Common myeloid progenitor, CD34-positive (primary cell): ENCODE measurements at regions not wholly inside any gene's neighbourhood (a gene's known extent, or its start where the extent isn't known, plus 50 kb on each side); places are given as distances from the start of the nearest gene placed in this dataset.
"Not testable (repeated sequence)": the region's sequence is repeated elsewhere in the genome, so short reads cannot be mapped to it uniquely, and the experiment has no call there.

Source experiments
- CTCF ChIA-PET: fragments of 350-600 bp; sonication (Branson Sonifier 250); formaldehyde crosslinking; loops from one replicate; lab custom pipeline; 2021; ENCODE audit warnings: antibody characterized with exemption; lab: Charles Lee
- POLR2A ChIA-PET: fragments of 350-600 bp; sonication (Branson Sonifier 250); formaldehyde crosslinking; loops from one replicate; lab custom pipeline; 2021; ENCODE audit warnings: antibody characterized with exemption; lab: Charles Lee
- DNase-seq, 3 donors: peaks; one replicate each; pipeline versions ENCODE4 v3.0.0 to v3.0.0-alpha.2; 2013
- H3K27ac ChIP-seq, 2 experiments: 1 replicate in 1 of 2; 2 replicates in 1 of 2; pipeline ENCODE4 v1.7.0; 2013; ENCODE audit warnings: inconsistent platforms in 2 of 2, low read length in 2 of 2, mild to moderate bottlenecking in 2 of 2, low read depth in 1 of 2, moderate library complexity in 1 of 2; ENCODE audit not compliant: severe bottlenecking in 2 of 2, insufficient read depth in 1 of 2, poor library complexity in 1 of 2
- H3K27me3 ChIP-seq, 5 experiments: replicated peaks in 2 of 5; 1 replicate in 3 of 5; 2 replicates in 2 of 5; pipeline versions ENCODE4 v1.6.1 to v1.7.0; 2013; ENCODE audit warnings: low read length in 4 of 5, mild to moderate bottlenecking in 2 of 5, moderate library complexity in 2 of 5, inconsistent platforms in 1 of 5; ENCODE audit not compliant: insufficient read depth in 5 of 5, control insufficient read depth in 4 of 5
- H3K36me3 ChIP-seq, 4 experiments: 1 replicate in 2 of 4; 2 replicates in 2 of 4; pipeline versions ENCODE4 v1.6.1 to v1.7.0; 2013; ENCODE audit warnings: low read length in 3 of 4, control low read depth in 1 of 4, mild to moderate bottlenecking in 1 of 4; ENCODE audit not compliant: control insufficient read depth in 4 of 4, insufficient read depth in 4 of 4
- H3K4me1 ChIP-seq, 4 experiments: 1 replicate in 3 of 4; 2 replicates in 1 of 4; pipeline versions ENCODE4 v1.6.1 to v1.7.1; 2013; ENCODE audit warnings: low read length in 3 of 4, mild to moderate bottlenecking in 3 of 4, control low read depth in 1 of 4, inconsistent platforms in 1 of 4, moderate library complexity in 1 of 4; ENCODE audit not compliant: control insufficient read depth in 4 of 4, insufficient read depth in 4 of 4; ENCODE audit errors: control extremely low read depth in 1 of 4
- H3K4me3 ChIP-seq, 7 experiments: 1 replicate in 4 of 7; 2 replicates in 3 of 7; pipeline versions ENCODE4 v1.5.1 to v1.7.0; 2013; ENCODE audit warnings: mild to moderate bottlenecking in 7 of 7, low read length in 6 of 7, moderate library complexity in 6 of 7, inconsistent platforms in 2 of 7, low read depth in 2 of 7, control low read depth in 1 of 7; ENCODE audit not compliant: insufficient read depth in 4 of 7, control insufficient read depth in 1 of 7; ENCODE audit errors: extremely low read depth in 1 of 7
- H3K9me3 ChIP-seq, 5 experiments: 1 replicate in 4 of 5; 2 replicates in 1 of 5; pipeline versions ENCODE4 v1.6.1 to v1.7.1; 2013; ENCODE audit warnings: low read length in 4 of 5, mild to moderate bottlenecking in 2 of 5, inconsistent platforms in 1 of 5, low read depth in 1 of 5, moderate library complexity in 1 of 5; ENCODE audit not compliant: control insufficient read depth in 4 of 5, insufficient read depth in 2 of 5; ENCODE audit errors: control extremely low read depth in 1 of 5
- WGBS: methylation state at CpG from one replicate; pipeline ENCODE4 v1.1.5; 2013; ENCODE audit not compliant: insufficient coverage; 5-methylcytosine and 5-hydroxymethylcytosine counted together

DNA sequence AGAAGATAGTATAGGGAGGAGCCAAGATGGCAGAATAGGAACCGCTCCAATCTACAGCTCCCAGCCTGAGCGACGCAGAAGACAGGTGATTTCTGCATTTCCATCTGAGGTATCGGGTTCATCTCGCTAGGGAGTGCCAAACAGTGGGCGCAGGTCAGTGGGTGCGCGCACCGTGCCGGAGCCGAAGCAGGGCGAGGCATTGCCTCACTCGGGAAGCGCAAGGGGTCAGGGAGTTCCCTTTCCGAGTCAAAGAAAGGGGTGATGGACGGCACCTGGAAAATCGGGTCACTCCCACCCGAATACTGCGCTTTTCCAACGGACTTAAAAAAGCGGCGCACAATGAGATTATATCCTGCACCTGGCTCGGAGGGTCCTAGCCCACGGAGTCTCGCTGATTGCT is 201.2 kb downstream of the CETN3 start:
- H3K4me3 ChIP-seq, H3K9me3 ChIP-seq, POLR2A ChIA-PET, DNase-seq, H3K27me3 ChIP-seq, CTCF ChIA-PET, H3K36me3 ChIP-seq, H3K27ac ChIP-seq, H3K4me1 ChIP-seq: not testable (repeated sequence)
- 98% methylated on average over 23 of the region's 25 CpGs for WGBS

DNA sequence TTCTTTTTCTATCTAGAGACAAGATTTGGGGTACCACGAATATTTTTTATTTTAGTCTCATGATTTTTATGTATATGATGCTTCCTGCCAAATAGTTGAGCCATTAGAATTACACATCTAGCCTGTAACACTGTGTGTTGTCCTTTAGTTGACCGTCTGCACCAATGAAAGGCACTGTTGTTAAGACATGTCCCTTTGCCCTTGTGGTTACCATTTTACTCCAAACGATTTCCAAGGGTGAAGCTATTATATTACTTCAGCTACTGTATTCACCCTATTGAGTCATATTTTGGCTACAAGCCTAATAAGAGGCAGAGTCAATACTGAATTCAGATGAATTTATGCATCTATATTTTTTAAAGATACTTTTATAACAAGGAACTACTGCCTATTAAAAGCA is 207.6 kb downstream of the CETN3 start:
- H3K27ac ChIP-seq = no peak overlapping the region
- no peak overlapping the region for H3K4me3 ChIP-seq
- ChIA-PET CTCF (no interaction called here), POLR2A (no interaction called here)
- H3K4me1 ChIP-seq = no peaks in the 10 kb centered on the region
- WGBS = 100% methylated on average over 1 of the region's 3 CpGs
- peaks cover 0 to 4% (median 0%) of the 10 kb centered on the region in 5 experiments for H3K9me3 ChIP-seq
- no peaks in the 10 kb centered on the region for H3K36me3 ChIP-seq
- DNase-seq = no peak
- H3K27me3 ChIP-seq = no peaks in the 10 kb centered on the region

DNA sequence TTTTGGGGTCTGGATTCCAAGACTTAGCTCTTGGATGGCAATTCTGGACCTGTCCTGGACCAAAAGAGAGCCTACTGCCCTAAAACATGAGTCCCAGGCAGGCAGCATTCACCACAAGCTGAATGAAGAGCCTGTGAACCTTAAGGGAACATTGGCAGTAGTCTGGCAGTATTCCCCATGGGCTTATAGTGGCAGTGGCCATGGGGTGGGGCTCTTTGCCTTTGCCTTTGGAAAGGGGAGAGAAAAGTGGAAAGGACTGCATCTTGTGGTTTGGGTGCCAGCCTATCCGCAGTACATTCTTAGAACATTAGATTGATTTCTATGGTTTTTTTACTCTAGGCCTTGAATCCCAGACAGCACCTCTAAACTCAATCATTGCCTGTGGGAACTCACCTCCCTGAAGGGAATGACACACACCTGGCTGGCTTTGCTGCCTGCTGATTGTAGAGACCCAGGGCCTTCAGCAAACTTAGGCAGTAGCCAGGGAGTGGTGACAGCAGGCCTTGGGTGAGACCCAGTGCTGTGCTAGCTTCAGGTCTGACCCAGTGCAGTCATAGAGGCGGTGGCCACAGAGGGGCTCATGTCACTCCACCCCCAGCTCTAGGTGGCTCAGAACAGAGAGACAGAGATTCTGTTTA is 216.3 kb downstream of the CETN3 start:
- H3K4me1 ChIP-seq = no peaks in the 10 kb centered on the region
- DNase-seq = no peak
- H3K27me3 ChIP-seq = no peaks in the 10 kb centered on the region
- ChIA-PET POLR2A (no interaction called here), CTCF (no interaction called here)
- WGBS = no CpG with 5 or more reads among the region's 2 CpGs
- no peak overlapping the region for H3K4me3 ChIP-seq
- no peaks in the 10 kb centered on the region for H3K9me3 ChIP-seq
- no peak overlapping the region for H3K27ac ChIP-seq
- H3K36me3 ChIP-seq = no peaks in the 10 kb centered on the region

DNA sequence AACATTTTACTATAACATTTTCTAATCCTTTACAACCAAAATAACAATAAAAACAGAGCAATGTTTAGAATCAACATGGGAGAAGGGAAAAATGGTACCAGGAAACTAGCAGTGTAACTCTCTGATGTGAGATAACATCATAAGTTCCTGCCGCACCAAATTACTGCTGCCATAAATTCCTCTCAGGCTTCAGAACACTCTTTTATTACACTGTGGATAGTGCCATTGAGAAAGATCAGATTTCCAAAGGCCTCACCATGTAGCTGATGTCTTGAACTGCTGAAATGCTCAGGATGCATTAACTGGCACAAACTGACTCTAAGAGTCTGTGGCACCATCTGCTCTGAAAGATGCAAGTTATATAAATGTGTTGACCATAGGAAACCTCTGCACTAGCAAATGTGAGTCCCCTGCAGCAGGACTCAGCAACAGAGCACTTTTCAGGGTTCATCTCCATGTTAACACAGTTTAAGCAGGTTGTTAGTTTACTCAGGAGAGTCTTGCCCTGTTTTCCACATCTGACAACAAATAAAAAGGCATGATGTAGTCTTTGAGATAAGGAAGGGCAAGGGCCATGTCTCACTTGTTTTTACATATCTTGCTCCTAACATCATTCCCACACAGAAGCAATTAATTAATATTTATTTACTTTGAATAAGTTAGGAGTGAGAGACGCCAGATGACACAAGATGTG is 218.1 kb downstream of the CETN3 start:
- Histone ChIP-seq H3K4me3 (no peak overlapping the region), H3K36me3 (no peaks in the 10 kb centered on the region), H3K27ac (no peak overlapping the region), H3K9me3 (no peaks in the 10 kb centered on the region), H3K27me3 (peaks cover 0 to 1% (median 0%) of the 10 kb centered on the region in 5 experiments), H3K4me1 (no peaks in the 10 kb centered on the region)
- POLR2A ChIA-PET = no interaction called here
- CTCF ChIA-PET = no interaction called here
- 45% methylated on average over 1 of the region's 2 CpGs for WGBS
- DNase-seq = no peak

DNA sequence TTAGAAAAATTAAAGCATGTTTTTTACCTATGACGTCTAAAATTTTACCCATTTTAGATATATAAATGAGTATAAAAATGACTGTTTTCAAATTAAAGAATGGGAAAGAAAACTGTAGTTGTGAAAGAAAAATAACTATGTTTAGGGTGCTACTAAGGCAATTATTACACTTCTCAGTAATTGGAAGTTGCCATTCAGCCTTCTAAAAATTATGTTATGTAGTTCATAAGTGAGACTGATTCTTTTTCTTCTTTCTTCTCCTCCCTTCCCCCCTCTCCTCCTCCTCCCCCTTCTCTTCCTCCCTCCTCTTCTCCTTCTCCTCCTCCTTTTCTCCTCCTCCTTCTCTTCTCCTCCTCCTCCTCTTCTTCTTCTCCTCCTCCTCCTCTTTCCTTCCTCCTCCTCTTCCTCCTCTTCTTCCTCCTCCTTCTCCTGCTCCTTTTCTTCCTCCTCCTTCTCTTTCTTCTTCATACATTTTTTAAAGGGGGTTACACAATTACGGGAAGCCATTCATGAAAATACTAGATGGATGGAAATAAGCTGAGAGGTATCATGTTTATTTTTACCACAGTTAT is 223.6 kb downstream of the CETN3 start:
- WGBS = no CpG with 5 or more reads among the region's 2 CpGs
- DNase-seq = no peak
- peaks cover 0 to 1% (median 0%) of the 10 kb centered on the region in 5 experiments for H3K27me3 ChIP-seq
- CTCF ChIA-PET = no interaction called here
- H3K27ac ChIP-seq = no peak overlapping the region
- no peak overlapping the region for H3K4me3 ChIP-seq
- H3K36me3 ChIP-seq = no peaks in the 10 kb centered on the region
- H3K9me3 ChIP-seq = no peaks in the 10 kb centered on the region
- H3K4me1 ChIP-seq = no peaks in the 10 kb centered on the region
- POLR2A ChIA-PET = no interaction called here

DNA sequence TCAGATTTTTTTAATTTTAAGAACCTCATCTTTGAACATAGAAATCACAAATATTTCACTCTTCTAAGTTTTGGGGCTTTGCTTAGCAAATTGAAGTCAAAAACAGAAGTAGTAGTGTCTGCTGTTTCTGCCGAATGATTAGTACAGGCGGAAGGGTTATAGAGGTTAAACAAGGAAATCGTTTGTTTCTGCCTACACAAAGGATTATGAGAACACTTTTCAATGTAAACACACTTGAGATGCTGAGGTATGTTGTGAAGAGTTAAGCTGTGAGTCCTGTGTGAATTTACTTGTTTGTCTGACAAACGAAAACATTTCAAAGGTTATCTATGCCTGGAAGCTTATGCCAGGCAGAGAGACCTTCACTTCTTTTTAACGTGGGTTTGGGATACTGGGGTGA is 224.8 kb downstream of the CETN3 start:
- Histone ChIP-seq H3K27me3 (peaks cover 0 to 1% (median 0%) of the 10 kb centered on the region in 5 experiments), H3K9me3 (no peaks in the 10 kb centered on the region), H3K36me3 (no peaks in the 10 kb centered on the region), H3K27ac (no peak overlapping the region), H3K4me3 (no peak overlapping the region), H3K4me1 (no peaks in the 10 kb centered on the region)
- POLR2A ChIA-PET = no interaction called here
- WGBS = 87% methylated on average over 5 of the region's 5 CpGs
- no peak for DNase-seq
- CTCF ChIA-PET = no interaction called here

DNA sequence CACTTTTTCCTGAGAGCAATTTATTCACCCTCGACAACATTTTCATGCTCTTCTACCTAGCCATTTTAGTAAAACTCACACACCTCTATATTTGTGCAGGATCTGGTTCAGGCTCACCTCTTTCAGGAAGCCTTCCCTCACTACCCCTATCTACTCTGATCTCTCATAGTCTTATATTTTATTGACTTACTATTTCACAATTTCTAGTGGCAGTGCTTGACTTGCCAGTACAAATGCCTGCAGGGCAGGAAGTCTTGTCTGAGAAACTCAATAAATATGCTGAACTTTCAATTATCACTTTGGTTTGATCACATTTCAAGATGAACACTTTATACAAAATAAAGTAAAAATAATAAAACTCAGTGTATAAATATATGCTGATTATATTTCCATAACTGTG is 226.8 kb downstream of the CETN3 start:
- WGBS = 100% methylated on average over 1 of the region's 1 CpG
- DNase-seq = no peak
- H3K27ac ChIP-seq = no peak overlapping the region
- H3K4me1 ChIP-seq = no peaks in the 10 kb centered on the region
- H3K4me3 ChIP-seq = no peak overlapping the region
- H3K27me3 ChIP-seq = peaks cover 0 to 1% (median 0%) of the 10 kb centered on the region in 5 experiments
- ChIA-PET CTCF (interaction anchor here (0.8 kb wide), 1 partner anchor 15 kb away, joined by 3 read pairs; no protein-coding TSS in a partner anchor), POLR2A (no interaction called here)
- no peaks in the 10 kb centered on the region for H3K36me3 ChIP-seq
- no peaks in the 10 kb centered on the region for H3K9me3 ChIP-seq
